GM11168 (cell line): ENCODE measurements at regions not wholly inside any gene's neighbourhood (a gene's known extent, or its start where the extent isn't known, plus 50 kb on each side); places are given as distances from the start of the nearest gene placed in this dataset.
"Not testable (repeated sequence)": the region's sequence is repeated elsewhere in the genome, so short reads cannot be mapped to it uniquely, and the experiment has no call there.

Experiments used
- in situ Hi-C: fragments of 300-500 bp; cut with MboI; formaldehyde crosslinking; loops from one replicate; pipeline ENCODE4 v1.12.0; 2022; ENCODE audit warnings: low sequenced_read_pairs; ENCODE audit not compliant: unreplicated experiment

DNA sequence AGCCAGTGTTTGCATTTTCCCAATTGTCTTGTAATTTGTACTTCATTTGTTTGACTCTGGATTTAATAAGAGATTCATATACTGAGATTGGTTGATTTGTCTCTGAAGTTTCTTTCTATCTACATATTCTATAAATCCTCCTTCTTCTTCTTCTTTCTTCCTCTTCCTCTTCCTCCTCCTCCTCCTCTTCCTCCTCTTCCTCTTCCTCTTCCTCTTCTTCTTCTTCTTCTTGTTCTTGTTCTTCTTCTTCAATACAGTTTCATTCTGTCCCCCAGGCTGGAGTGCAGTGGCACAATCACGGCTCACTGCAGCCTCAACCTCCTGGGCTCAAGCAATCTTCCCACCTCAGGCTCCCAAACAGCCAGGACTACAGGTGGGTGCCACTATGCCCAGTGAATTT is 249.9 kb upstream of the RAB4A start:
- in situ Hi-C loops, result not testable (repeated sequence)

- in situ Hi-C loops, result no loop called here
Observed at GRCh38 chr1:229022595-229023333, 248.1 kb upstream of the RAB4A start.

- in situ Hi-C loops, result no loop called here
Observed at GRCh38 chr1:229023651-229024300, 247.1 kb upstream of the RAB4A start.

DNA sequence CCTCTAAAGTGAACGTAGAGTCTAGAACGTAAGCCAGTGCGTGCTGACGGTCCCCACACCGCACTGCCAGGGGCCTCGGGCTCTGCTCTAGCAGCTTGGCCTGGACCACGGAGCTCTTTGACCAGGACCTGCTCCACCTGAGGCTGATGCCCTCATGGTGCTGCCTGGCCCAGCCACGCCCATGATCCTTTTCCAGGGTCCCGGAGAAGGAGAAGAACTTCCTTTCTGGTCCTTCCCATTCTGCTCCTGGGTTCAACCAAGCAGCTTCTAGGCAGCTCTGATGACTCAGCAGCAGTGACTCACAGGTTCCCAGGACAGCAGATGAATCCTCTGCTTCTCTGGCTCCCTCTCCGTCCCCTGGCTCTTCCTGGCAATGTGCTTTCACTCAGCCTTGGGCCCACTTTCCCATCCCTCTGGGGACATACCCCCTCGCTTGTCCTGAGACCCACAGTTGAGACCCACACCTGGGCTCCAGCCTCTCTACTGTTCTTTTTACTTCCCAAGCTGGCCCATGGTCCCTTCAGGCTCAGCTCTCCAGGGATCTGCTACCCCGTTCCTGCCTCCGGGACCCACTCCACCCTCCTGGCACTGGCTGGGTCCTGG is 246.3 kb upstream of the RAB4A start:
- in situ Hi-C loops, result no loop called here

DNA sequence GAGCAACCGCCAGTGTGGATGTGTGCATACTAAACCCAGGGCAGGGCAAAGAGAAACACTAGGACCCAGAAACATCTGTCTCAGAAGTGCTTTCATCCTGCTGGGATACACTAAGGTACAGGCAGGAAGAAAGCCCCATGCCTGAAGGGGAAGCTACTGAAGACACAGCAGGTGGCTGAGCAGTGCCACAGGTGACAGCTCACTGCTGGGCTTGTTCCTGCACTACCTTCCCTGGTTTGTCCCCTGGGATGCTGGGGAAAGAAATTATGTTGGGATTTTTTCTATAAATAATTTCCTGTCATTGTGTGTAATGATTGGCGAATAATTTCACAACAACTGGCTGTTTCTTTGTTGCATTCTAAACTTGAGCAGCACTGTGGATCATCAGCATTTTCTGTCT is 245.3 kb upstream of the RAB4A start:
- in situ Hi-C loops, result no loop called here

DNA sequence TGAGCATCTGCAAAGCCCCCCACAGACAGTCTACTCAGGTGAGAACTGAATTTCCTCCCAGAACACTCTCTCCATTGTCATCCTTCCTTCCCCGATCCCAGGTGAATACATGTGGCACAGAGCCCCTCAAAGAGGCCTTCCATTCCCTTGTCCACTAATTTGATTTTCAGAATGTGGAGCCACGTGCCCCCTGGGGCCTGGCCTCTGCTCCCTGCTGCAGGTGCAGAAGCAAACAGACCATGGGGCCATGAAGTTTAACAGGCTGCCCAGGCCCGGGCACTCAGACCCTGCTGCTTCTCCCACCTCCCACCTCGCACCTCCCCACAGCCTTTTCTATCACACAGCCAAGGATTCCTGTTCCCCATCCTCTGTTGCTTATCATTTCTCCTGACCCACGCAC is 243.8 kb upstream of the RAB4A start:
- in situ Hi-C loops, result no loop called here

DNA sequence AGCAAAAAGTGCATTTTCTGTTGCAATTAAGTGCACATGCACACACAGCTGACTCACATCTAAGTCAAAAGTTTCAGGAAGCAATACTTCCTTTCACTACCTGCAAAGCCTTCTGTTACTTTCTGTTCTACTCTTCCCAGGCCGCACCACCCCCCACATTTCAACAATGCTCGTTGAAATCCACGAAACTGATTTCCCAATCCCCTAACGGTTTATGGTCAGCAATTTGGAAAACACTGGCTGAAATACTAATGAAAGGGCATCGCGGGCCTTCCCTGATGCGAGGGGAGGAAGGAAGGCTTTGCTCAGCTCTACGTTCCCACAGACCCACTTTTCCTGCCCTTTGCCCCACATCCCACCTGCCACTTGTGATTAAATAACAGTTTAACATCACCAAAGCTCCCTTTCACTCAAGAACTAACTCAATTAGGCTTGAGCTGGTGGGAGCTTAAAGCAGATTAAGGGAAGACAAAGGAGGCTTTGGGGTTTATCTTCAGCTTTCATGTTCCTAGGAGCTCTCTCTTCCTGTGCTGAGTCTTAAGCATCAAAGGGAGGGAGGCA is 243.2 kb upstream of the RAB4A start:
- in situ Hi-C loops, result no loop called here

DNA sequence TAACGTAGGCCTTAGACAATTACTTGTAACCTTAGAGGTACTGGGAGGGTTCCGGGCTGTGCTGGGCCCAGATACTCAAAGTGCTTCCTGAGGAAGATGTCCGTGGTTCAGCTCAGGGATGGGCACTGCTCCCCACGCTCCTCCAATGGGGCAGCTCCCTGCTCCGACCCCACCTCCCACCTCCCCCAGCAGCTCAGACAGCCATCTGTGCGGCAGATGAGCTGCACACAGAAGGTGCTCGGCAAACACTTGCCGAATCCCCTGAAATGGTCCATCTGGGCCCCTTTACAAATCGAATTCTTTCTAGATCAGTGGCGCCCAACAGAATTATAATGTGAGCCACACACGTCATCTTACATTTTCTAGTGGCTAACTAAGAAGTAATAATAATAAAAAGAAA is 242.4 kb upstream of the RAB4A start:
- in situ Hi-C loops, result no loop called here

- in situ Hi-C loops, result no loop called here
Observed at GRCh38 chr1:229028987-229029878, 241.7 kb upstream of the RAB4A start.

DNA sequence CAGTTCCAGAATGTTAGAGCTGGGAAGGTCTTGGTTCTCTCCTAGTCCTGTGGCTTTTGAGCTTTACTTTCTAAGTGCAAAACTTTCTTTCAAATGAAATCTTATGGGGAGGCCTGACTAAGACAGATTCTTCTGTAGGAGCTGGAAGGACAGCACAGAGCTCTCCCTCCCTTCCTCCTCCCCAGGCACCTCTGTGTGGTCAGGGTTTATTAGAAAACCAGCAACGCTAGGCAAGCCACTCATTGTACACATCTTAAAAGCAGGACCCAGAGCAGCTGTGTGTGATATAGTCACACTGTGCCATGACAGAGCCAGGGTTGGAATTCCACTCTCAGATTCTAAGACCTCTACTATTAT is 241.1 kb upstream of the RAB4A start:
- in situ Hi-C loops, result no loop called here

DNA sequence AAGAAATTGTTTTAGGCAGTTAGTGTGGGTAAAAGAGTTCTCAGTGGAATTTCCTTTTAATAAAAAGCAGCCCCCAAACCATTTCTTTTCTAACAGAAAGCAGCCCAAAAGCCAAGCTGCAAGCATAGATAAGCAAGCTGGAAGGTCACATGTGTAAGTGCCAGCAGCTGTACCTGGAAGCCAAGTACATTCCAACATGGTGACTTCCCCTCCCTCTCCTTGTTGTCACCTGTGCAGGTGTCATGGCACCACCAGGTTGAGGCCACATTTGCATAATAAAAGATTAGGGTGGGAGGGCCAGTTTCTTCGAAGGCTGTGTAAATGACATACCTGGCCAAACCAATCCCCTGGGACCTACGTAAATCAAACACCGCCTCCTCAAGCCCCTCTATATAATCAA is 240.3 kb upstream of the RAB4A start:
- in situ Hi-C loops, result no loop called here

DNA sequence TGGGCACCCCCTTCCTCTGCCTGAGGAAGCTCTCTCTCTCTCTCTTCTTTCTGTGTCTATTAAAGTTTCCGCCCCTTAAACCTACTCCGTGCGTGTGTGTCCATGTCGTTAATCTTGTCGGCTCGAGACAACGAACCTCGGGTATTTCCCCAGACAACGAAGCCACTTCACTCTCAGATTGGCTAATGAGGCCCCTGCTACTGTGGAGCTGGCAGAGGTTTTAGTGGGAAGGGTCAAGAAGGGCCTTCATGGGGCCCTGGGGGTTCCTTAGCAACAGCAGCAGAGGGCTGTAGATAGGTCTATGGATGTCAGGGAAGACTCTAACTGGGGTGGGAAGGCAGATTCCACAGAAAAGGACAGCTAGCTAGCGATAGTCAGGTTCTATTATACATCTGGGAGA is 239.8 kb upstream of the RAB4A start:
- in situ Hi-C loops, result no loop called here

DNA sequence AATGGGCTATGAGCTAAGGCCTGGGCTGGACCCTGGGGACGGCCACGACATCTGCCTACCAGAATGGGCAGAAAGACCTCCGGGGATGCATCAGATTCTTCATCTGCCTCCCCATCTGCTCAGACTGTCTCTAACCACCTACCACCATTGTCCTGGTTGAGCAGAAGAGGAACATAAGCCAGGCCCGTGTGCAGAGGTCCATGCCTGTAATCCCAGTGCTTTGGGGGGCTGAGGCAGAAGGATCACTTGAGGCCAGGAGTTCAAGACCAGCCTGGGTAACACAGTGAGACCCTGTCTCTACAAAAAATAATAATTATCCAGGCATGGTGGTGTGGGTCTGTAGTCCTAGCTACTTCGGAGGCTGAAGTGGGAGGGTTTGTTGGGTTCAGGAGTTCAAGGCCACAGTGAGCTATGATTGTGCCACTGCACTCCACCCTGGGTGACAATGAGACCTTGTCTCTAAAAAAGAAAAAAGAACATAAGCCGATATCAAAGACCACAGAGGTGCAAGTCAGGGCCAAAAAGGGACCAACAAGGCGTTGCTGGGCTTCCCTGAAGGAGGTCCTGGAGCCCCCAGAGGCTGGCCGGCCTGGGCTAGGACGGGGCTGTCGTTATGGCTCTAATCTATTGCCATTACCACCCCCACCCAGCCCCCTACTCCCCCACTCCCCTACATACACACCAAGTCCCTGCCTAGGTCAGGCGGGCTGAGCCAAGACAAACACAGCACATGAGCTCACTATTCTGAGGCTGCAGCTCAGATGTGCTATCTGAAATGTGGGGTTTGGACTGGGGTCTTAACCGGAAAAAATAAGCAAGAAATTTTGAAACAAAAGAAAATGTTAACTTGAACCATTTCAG is 239.2 kb upstream of the RAB4A start:
- in situ Hi-C loops, result no loop called here

GRCh38 chr1:229032375-229032774 is 238.5 kb upstream of the RAB4A start:
- in situ Hi-C loops, result no loop called here

DNA sequence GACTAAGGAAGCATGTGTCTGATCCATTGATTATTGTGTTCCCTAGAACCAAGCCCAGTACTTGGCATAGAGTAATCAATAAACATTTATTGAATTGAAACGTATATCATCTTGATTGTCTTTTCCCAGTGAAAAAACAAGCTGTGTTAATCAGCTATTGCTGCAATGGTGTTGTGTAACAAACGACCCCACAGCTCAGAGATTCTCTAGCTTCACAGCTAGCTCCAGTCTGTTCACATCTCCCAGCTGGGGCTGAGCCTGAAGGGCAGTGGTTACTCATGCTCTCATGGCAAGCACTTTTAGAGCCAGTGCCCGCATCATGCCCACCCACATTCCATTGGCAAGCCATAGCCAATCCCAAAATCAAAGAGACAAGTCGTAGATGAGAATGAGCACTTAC is 237.4 kb upstream of the RAB4A start:
- in situ Hi-C loops, result no loop called here

GRCh38 chr1:229034342-229034741 is 236.6 kb upstream of the RAB4A start:
- in situ Hi-C loops, result no loop called here

- in situ Hi-C loops, result no loop called here
Observed at GRCh38 chr1:229035054-229035747, 235.7 kb upstream of the RAB4A start.

DNA sequence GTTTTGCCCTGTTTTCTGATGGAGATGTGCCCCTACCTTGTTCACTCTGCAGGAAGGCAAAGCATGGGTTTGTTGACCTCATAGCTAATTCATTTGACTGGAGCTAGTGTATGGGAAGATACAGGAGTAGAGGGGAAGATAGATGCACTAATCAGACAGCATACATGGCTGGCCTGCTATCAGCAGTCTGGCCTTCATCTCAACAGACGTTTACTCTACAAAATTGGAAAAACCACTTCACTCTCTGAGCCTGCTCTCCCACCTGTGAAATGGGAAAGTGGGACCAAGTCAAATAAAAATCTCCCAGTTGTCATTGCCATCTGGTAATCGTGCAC is 235.2 kb upstream of the RAB4A start:
- in situ Hi-C loops, result no loop called here

GRCh38 chr1:229037806-229038405 is 233.0 kb upstream of the RAB4A start:
- in situ Hi-C loops, result no loop called here
